Smooth muscle cell (in vitro differentiated cells): ENCODE measurements at regions not wholly inside any gene's neighbourhood (a gene's known extent, or its start where the extent isn't known, plus 50 kb on each side); places are given as distances from the start of the nearest gene placed in this dataset.
"Not testable (repeated sequence)": the region's sequence is repeated elsewhere in the genome, so short reads cannot be mapped to it uniquely, and the experiment has no call there.

Source experiments
- DNase-seq: peaks from one replicate; lab custom pipeline; 2025; ENCODE audit not compliant: unreplicated experiment; lab: John Stamatoyannopoulos, UW
- H2AFZ ChIP-seq: fragments of 200-600 bp; sonication (generic); 2 replicates; pipeline ENCODE4 v1.6.0; 2016; ENCODE audit warnings: antibody characterized with exemption, low read depth, mild to moderate bottlenecking
- H3F3A ChIP-seq: fragments of 200-600 bp; sonication (generic); 2 replicates; pipeline ENCODE4 v1.6.0; 2017; ENCODE audit warnings: antibody characterized with exemption, low read depth
- H3K27ac ChIP-seq: fragments of 200-600 bp; sonication (generic); 2 replicates; pipeline ENCODE4 v1.5.1; 2016; ENCODE audit warnings: low read depth, mild to moderate bottlenecking
- H3K27me3 ChIP-seq: fragments of 200-600 bp; sonication (generic); 2 replicates; pipeline ENCODE4 v1.6.1; 2016; ENCODE audit warnings: low read depth, mild to moderate bottlenecking
- H3K36me3 ChIP-seq: fragments of 200-600 bp; sonication (generic); 2 replicates; pipeline ENCODE4 v1.5.1; 2016; ENCODE audit warnings: low read depth
- H3K4me1 ChIP-seq: fragments of 200-600 bp; sonication (generic); 2 replicates; pipeline ENCODE4 v1.5.1; 2016; ENCODE audit warnings: low read depth
- H3K4me2 ChIP-seq: fragments of 200-600 bp; sonication (generic); 2 replicates; pipeline ENCODE4 v1.6.0; 2016; ENCODE audit warnings: mild to moderate bottlenecking
- H3K4me3 ChIP-seq: fragments of 200-600 bp; sonication (generic); 2 replicates; pipeline ENCODE4 v1.5.1; 2016; ENCODE audit warnings: mild to moderate bottlenecking
- H3K79me2 ChIP-seq: fragments of 200-600 bp; sonication (generic); 2 replicates; pipeline ENCODE4 v1.6.0; 2016; ENCODE audit warnings: low read depth, mild to moderate bottlenecking
- H3K9ac ChIP-seq: fragments of 200-600 bp; sonication (generic); 2 replicates; pipeline ENCODE4 v1.6.0; 2016; ENCODE audit warnings: low read depth
- H3K9me3 ChIP-seq: fragments of 200-600 bp; sonication (generic); replicated peaks from 2 replicates; pipeline ENCODE4 v1.5.1; 2016; ENCODE audit warnings: low read depth
- H4K20me1 ChIP-seq: fragments of 200-600 bp; sonication (generic); 2 replicates; pipeline ENCODE4 v1.6.0; 2016; ENCODE audit warnings: low read depth
- CTCF ChIP-seq: fragments of 200-600 bp; sonication (generic); IDR thresholded peaks from 2 replicates; pipeline ENCODE4 v1.5.1; 2017; ENCODE audit warnings: borderline replicate concordance, mild to moderate bottlenecking, antibody characterized with exemption; ENCODE audit not compliant: insufficient read depth, poor library complexity, severe bottlenecking
- WGBS: methylation state at CpG from one replicate; pipeline ENCODE4 v1.1.7; 2016; ENCODE audit warnings: low lambda C conversion rate; 5-methylcytosine and 5-hydroxymethylcytosine counted together

- no peak for TF ChIP-seq CTCF
- no peak overlapping the region for H3K9ac ChIP-seq
- no peaks in the 10 kb centered on the region for H4K20me1 ChIP-seq
- no peak for DNase-seq
- H3F3A ChIP-seq, result no peaks in the 10 kb centered on the region
- H3K79me2 ChIP-seq, result no peaks in the 10 kb centered on the region
- H3K27ac ChIP-seq, result no peak overlapping the region
- no peaks in the 10 kb centered on the region for H3K36me3 ChIP-seq
- no peaks in the 10 kb centered on the region for H3K4me1 ChIP-seq
- H3K4me3 ChIP-seq, result no peak overlapping the region
- H3K4me2 ChIP-seq, result no peak overlapping the region
- H2AFZ ChIP-seq, result no peak overlapping the region
- H3K27me3 ChIP-seq, result no peaks in the 10 kb centered on the region
- H3K9me3 ChIP-seq, result no peaks in the 10 kb centered on the region
- WGBS, result 96% methylated on average over 4 of the region's 4 CpGs
Observed at GRCh38 chr2:16750175-16750924, 84.7 kb upstream of the CYRIA start.

GRCh38 chr2:16748511-16749266, 83.1 kb upstream of the CYRIA start:
- WGBS, result 76% methylated on average over 1 of the region's 1 CpG

GRCh38 chr2:16747689-16748088, 82.1 kb upstream of the CYRIA start:
- Histone ChIP-seq H3K4me3 (no peak overlapping the region), H2AFZ (no peak overlapping the region), H3K36me3 (no peaks in the 10 kb centered on the region), H3F3A (no peaks in the 10 kb centered on the region), H3K9ac (no peak overlapping the region), H3K79me2 (no peaks in the 10 kb centered on the region), H4K20me1 (no peaks in the 10 kb centered on the region), H3K27me3 (no peaks in the 10 kb centered on the region), H3K4me1 (no peaks in the 10 kb centered on the region), H3K4me2 (no peak overlapping the region), H3K9me3 (no peaks in the 10 kb centered on the region), H3K27ac (no peak overlapping the region)
- 87% methylated on average over 2 of the region's 2 CpGs for WGBS
- no peak for DNase-seq
- TF ChIP-seq CTCF, result no peak

More at GRCh38 chr2:16748511-16749266, 83.1 kb upstream of the CYRIA start:
- not testable (repeated sequence) for H3K9me3 ChIP-seq, H3K9ac ChIP-seq, DNase-seq, H3F3A ChIP-seq, H3K36me3 ChIP-seq, H3K27ac ChIP-seq, H3K4me2 ChIP-seq, H4K20me1 ChIP-seq, H3K27me3 ChIP-seq, H2AFZ ChIP-seq, H3K4me1 ChIP-seq, H3K4me3 ChIP-seq, H3K79me2 ChIP-seq

GRCh38 chr2:16747257-16747656, 81.6 kb upstream of the CYRIA start:
- DNase-seq, result no peak
- no peak for TF ChIP-seq CTCF
- H4K20me1 ChIP-seq, result no peaks in the 10 kb centered on the region
- no peaks in the 10 kb centered on the region for H3F3A ChIP-seq
- no peak overlapping the region for H3K4me3 ChIP-seq
- H3K27me3 ChIP-seq, result no peaks in the 10 kb centered on the region
- H3K36me3 ChIP-seq, result no peaks in the 10 kb centered on the region
- H3K4me2 ChIP-seq, result no peak overlapping the region
- no peak overlapping the region for H2AFZ ChIP-seq
- no peaks in the 10 kb centered on the region for H3K9me3 ChIP-seq
- H3K79me2 ChIP-seq, result no peaks in the 10 kb centered on the region
- H3K4me1 ChIP-seq, result no peaks in the 10 kb centered on the region
- no peak overlapping the region for H3K27ac ChIP-seq
- no peak overlapping the region for H3K9ac ChIP-seq
- WGBS, result 86% methylated on average over 5 of the region's 5 CpGs
